T-helper 17 cell (primary cell): ENCODE measurements at regions not wholly inside any gene's neighbourhood (a gene's known extent, or its start where the extent isn't known, plus 50 kb on each side); places are given as distances from the start of the nearest gene placed in this dataset.

ENCODE experiments used
- ATAC-seq: fragments of 150-1000 bp; cut with Tn5 transposase; 2 replicates; pipeline ENCODE4 v1.10.0; 2021; ENCODE audit warnings: mild to moderate bottlenecking, moderate library complexity
- DNase-seq, 3 donors: peaks; one replicate each; pipeline versions ENCODE4 v3.0.0 to v3.0.0-alpha.2; 2020 to 2021
- H3K9me3 ChIP-seq: one replicate; pipeline ENCODE4 v1.7.0; 2013; ENCODE audit warnings: low read length, mild to moderate bottlenecking; ENCODE audit not compliant: control insufficient read depth, poor library complexity, severe bottlenecking
- H3K27ac Mint-ChIP-seq: one replicate; pipeline ENCODE4 v1.8.0; 2022; ENCODE audit warnings: mild to moderate bottlenecking, moderate library complexity, mixed read lengths
- H3K27me3 Mint-ChIP-seq: one replicate; pipeline ENCODE4 v1.8.0; 2022; ENCODE audit warnings: mixed read lengths
- H3K36me3 Mint-ChIP-seq: one replicate; pipeline ENCODE4 v1.8.0; 2022; ENCODE audit warnings: low read depth, mixed read lengths
- H3K4me1 Mint-ChIP-seq: one replicate; pipeline ENCODE4 v1.8.0; 2022; ENCODE audit warnings: mild to moderate bottlenecking, mixed read lengths
- H3K4me3 Mint-ChIP-seq: one replicate; pipeline ENCODE4 v1.8.0; 2022; ENCODE audit warnings: mild to moderate bottlenecking, moderate library complexity, mixed read lengths

GRCh38 chr2:128984081-128984480 lies 665.4 kb upstream of the HS6ST1 start:
- H3K9me3 ChIP-seq = no peaks in the 10 kb centered on the region
- DNase-seq = no peak
- Mint-ChIP-seq H3K27ac (no peak overlapping the region), H3K36me3 (no peaks in the 10 kb centered on the region), H3K4me1 (no peaks in the 10 kb centered on the region), H3K4me3 (no peak overlapping the region), H3K27me3 (peaks cover 9% of the 10 kb centered on the region)
- ATAC-seq = no peak

- Mint-ChIP-seq H3K4me3 (no peak overlapping the region), H3K27me3 (peaks cover 9% of the 10 kb centered on the region), H3K27ac (no peak overlapping the region), H3K36me3 (no peaks in the 10 kb centered on the region), H3K4me1 (no peaks in the 10 kb centered on the region)
- H3K9me3 ChIP-seq = no peaks in the 10 kb centered on the region
- ATAC-seq = no peak
- DNase-seq = no peak
Observed at GRCh38 chr2:128984855-128985254, 666.2 kb upstream of the HS6ST1 start.

- H3K4me3 Mint-ChIP-seq = no peak overlapping the region
- no peak overlapping the region for H3K27ac Mint-ChIP-seq
- no peaks in the 10 kb centered on the region for H3K9me3 ChIP-seq
- H3K36me3 Mint-ChIP-seq = no peaks in the 10 kb centered on the region
- no peaks in the 10 kb centered on the region for H3K4me1 Mint-ChIP-seq
- H3K27me3 Mint-ChIP-seq = peaks cover 14% of the 10 kb centered on the region
- ATAC-seq (no peak), DNase-seq (no peak)
Observed at GRCh38 chr2:128986026-128986715, 667.5 kb upstream of the HS6ST1 start.

GRCh38 chr2:128986867-128987268 lies 668.2 kb upstream of the HS6ST1 start:
- H3K4me3 Mint-ChIP-seq = no peak overlapping the region
- H3K27ac Mint-ChIP-seq = no peak overlapping the region
- H3K27me3 Mint-ChIP-seq = peaks cover 14% of the 10 kb centered on the region
- DNase-seq (no peak), ATAC-seq (no peak)
- no peaks in the 10 kb centered on the region for H3K9me3 ChIP-seq
- H3K4me1 Mint-ChIP-seq = no peaks in the 10 kb centered on the region
- no peaks in the 10 kb centered on the region for H3K36me3 Mint-ChIP-seq

- DNase-seq = no peak
- H3K4me1 Mint-ChIP-seq = no peaks in the 10 kb centered on the region
- no peaks in the 10 kb centered on the region for H3K36me3 Mint-ChIP-seq
- no peak for ATAC-seq
- H3K4me3 Mint-ChIP-seq = no peak overlapping the region
- no peak overlapping the region for H3K27ac Mint-ChIP-seq
- peaks cover 10% of the 10 kb centered on the region for H3K27me3 Mint-ChIP-seq
- no peaks in the 10 kb centered on the region for H3K9me3 ChIP-seq
Observed at GRCh38 chr2:128988326-128988725, 669.7 kb upstream of the HS6ST1 start.

- ATAC-seq = no peak
- H3K9me3 ChIP-seq = no peaks in the 10 kb centered on the region
- Mint-ChIP-seq H3K27ac (no peak overlapping the region), H3K4me3 (no peak overlapping the region), H3K27me3 (peaks cover 10% of the 10 kb centered on the region), H3K36me3 (no peaks in the 10 kb centered on the region), H3K4me1 (no peaks in the 10 kb centered on the region)
- DNase-seq = no peak
Observed at GRCh38 chr2:128988967-128989366, 670.3 kb upstream of the HS6ST1 start.

GRCh38 chr2:128995086-128995485 lies 676.4 kb upstream of the HS6ST1 start:
- H3K27ac Mint-ChIP-seq = no peak overlapping the region
- ATAC-seq (no peak), DNase-seq (no peak)
- H3K4me1 Mint-ChIP-seq = no peaks in the 10 kb centered on the region
- peaks cover 5% of the 10 kb centered on the region for H3K27me3 Mint-ChIP-seq
- H3K9me3 ChIP-seq = no peaks in the 10 kb centered on the region
- H3K36me3 Mint-ChIP-seq = no peaks in the 10 kb centered on the region
- no peak overlapping the region for H3K4me3 Mint-ChIP-seq

GRCh38 chr2:128996078-128996477 lies 677.4 kb upstream of the HS6ST1 start:
- H3K4me1 Mint-ChIP-seq = no peaks in the 10 kb centered on the region
- ATAC-seq (no peak), DNase-seq (no peak)

GRCh38 chr2:128997166-128997866 lies 678.6 kb upstream of the HS6ST1 start:
- Mint-ChIP-seq H3K36me3 (no peaks in the 10 kb centered on the region), H3K4me1 (no peaks in the 10 kb centered on the region), H3K4me3 (no peak overlapping the region), H3K27me3 (no peaks in the 10 kb centered on the region), H3K27ac (no peak overlapping the region)
- no peak for DNase-seq
- ATAC-seq = no peak
- no peaks in the 10 kb centered on the region for H3K9me3 ChIP-seq

More at GRCh38 chr2:128996078-128996477, 677.4 kb upstream of the HS6ST1 start:
- H3K9me3 ChIP-seq = no peaks in the 10 kb centered on the region
- H3K36me3 Mint-ChIP-seq = no peaks in the 10 kb centered on the region
- H3K4me3 Mint-ChIP-seq = no peak overlapping the region
- H3K27me3 Mint-ChIP-seq = no peaks in the 10 kb centered on the region
- no peak overlapping the region for H3K27ac Mint-ChIP-seq

- no peaks in the 10 kb centered on the region for H3K27me3 Mint-ChIP-seq
- ATAC-seq (no peak), DNase-seq (no peak)
- no peak overlapping the region for H3K27ac Mint-ChIP-seq
- no peaks in the 10 kb centered on the region for H3K4me1 Mint-ChIP-seq
- no peaks in the 10 kb centered on the region for H3K36me3 Mint-ChIP-seq
- H3K4me3 Mint-ChIP-seq = no peak overlapping the region
- no peaks in the 10 kb centered on the region for H3K9me3 ChIP-seq
Observed at GRCh38 chr2:129001926-129002325, 683.3 kb upstream of the HS6ST1 start.

GRCh38 chr2:129002751-129003150 lies 684.1 kb upstream of the HS6ST1 start:
- Mint-ChIP-seq H3K36me3 (no peaks in the 10 kb centered on the region), H3K27ac (no peak overlapping the region), H3K4me1 (no peaks in the 10 kb centered on the region), H3K27me3 (no peaks in the 10 kb centered on the region), H3K4me3 (no peak overlapping the region)
- DNase-seq = no peak
- H3K9me3 ChIP-seq = no peaks in the 10 kb centered on the region
- no peak for ATAC-seq

- no peaks in the 10 kb centered on the region for H3K9me3 ChIP-seq
- Mint-ChIP-seq H3K27ac (no peak overlapping the region), H3K36me3 (no peaks in the 10 kb centered on the region), H3K4me3 (no peak overlapping the region), H3K4me1 (no peaks in the 10 kb centered on the region), H3K27me3 (no peaks in the 10 kb centered on the region)
- no peak for ATAC-seq
- no peak for DNase-seq
Observed at GRCh38 chr2:129004485-129004884, 685.8 kb upstream of the HS6ST1 start.

GRCh38 chr2:129004940-129005490 lies 686.3 kb upstream of the HS6ST1 start:
- Mint-ChIP-seq H3K27ac (no peak overlapping the region), H3K4me3 (no peak overlapping the region), H3K4me1 (no peaks in the 10 kb centered on the region), H3K27me3 (no peaks in the 10 kb centered on the region), H3K36me3 (no peaks in the 10 kb centered on the region)
- no peak for DNase-seq
- no peaks in the 10 kb centered on the region for H3K9me3 ChIP-seq
- ATAC-seq = no peak
